ENCODE measurements at regions not wholly inside any gene's neighbourhood (a gene's known extent, or its start where the extent isn't known, plus 50 kb on each side); places are given as distances from the start of the nearest gene placed in this dataset.

- H3K79me1 ChIP-seq (ENCODE audit: low read depth, low read length) = no peaks in the 10 kb centered on the region
- CTCF ChIA-PET (ENCODE audit: partially characterized antibody) = interaction anchor here (0.9 kb wide), 1 partner anchor 8 kb away, joined by 3 read pairs; no protein-coding TSS in a partner anchor
- no peak overlapping the region for H2BK12ac ChIP-seq (ENCODE audit: low read depth, low read length)
- H3K79me2 ChIP-seq (ENCODE audit: control insufficient read depth in 1 of 2, insufficient read depth in 2 of 2, low read length in 2 of 2) = no peaks in the 10 kb centered on the region
- no peak overlapping the region for H4K5ac ChIP-seq (ENCODE audit: insufficient read length, low read depth, low read length)
- no peak overlapping the region for H2BK120ac ChIP-seq (replicated peaks; ENCODE audit: low read depth, low read length)
- H4K91ac ChIP-seq (replicated peaks; ENCODE audit: insufficient read length, low read length) = no peak overlapping the region
- WGBS, 2 experiments (ENCODE audit: extremely low coverage in 1 of 2, insufficient coverage in 1 of 2, insufficient read length in 1 of 2, insufficient replicate concordance in 2 of 2, low coverage in 1 of 2, low lambda C conversion rate in 2 of 2, missing lambda C conversion rate in 1 of 2) = 88% methylated on average over 2 of the region's 2 CpGs; no CpG with 5 or more reads in 1 of the 2 experiments
- no peaks in the 10 kb centered on the region for H4K20me1 ChIP-seq (replicated peaks in 1 of 2; ENCODE audit: control insufficient read depth in 1 of 2, insufficient read depth in 2 of 2, low read length in 2 of 2)
- no peak overlapping the region for H2BK5ac ChIP-seq (ENCODE audit: low read depth, low read length)
- H3K23ac ChIP-seq (ENCODE audit: insufficient read length) = no peak overlapping the region
- H3K36me3 ChIP-seq (ENCODE audit: control insufficient read depth in 2 of 4, insufficient read depth in 4 of 4, low read length in 3 of 4) = no peaks in the 10 kb centered on the region
- H3K27ac ChIP-seq (ENCODE audit: low read depth, low read length) = no peak overlapping the region
- POLR2A ChIA-PET (ENCODE audit: partially characterized antibody) = interaction anchor here (1.1 kb wide), 1 partner anchor 10 kb away, joined by 3 read pairs; no protein-coding TSS in a partner anchor
- no peaks in the 10 kb centered on the region for H3K9me3 ChIP-seq (ENCODE audit: insufficient read depth in 2 of 2, low read depth in 1 of 2, low read length in 1 of 2)
- H2BK20ac ChIP-seq (ENCODE audit: low read length) = no peak overlapping the region
- H4K8ac ChIP-seq (ENCODE audit: extremely low read depth, insufficient read depth, low read length) = no peak overlapping the region
- H2AFZ ChIP-seq (ENCODE audit: low read length) = no peak overlapping the region
- no peak overlapping the region for H3K14ac ChIP-seq (ENCODE audit: insufficient read length)
- H3K23me2 ChIP-seq (ENCODE audit: low read depth, low read length) = no peaks in the 10 kb centered on the region
- FAIRE-seq (no peak), DNase-seq (ENCODE audit: low read depth in 1 of 2, low spot score in 2 of 2) (no peak)
- no peak overlapping the region for H2BK15ac ChIP-seq (ENCODE audit: low read length)
- H3K4me3 ChIP-seq (ENCODE audit: extremely low read depth in 1 of 4, insufficient read depth in 2 of 4, low read depth in 3 of 4, low read length in 4 of 4) = no peak overlapping the region
- H3K4ac ChIP-seq (replicated peaks; ENCODE audit: insufficient read length, low read depth, low read length) = no peak overlapping the region
- H3K27me3 ChIP-seq (replicated peaks in 1 of 4; ENCODE audit: control insufficient read depth in 3 of 4, extremely low read depth in 1 of 4, insufficient read depth in 3 of 4, low read length in 3 of 4) = no peaks in the 10 kb centered on the region
- no peak overlapping the region for H2AK5ac ChIP-seq (ENCODE audit: low read depth, low read length)
- no peaks in the 10 kb centered on the region for H3K4me1 ChIP-seq (replicated peaks in 1 of 4; ENCODE audit: control insufficient read depth in 3 of 4, insufficient read depth in 4 of 4, low read length in 3 of 4)
- H3K18ac ChIP-seq (ENCODE audit: extremely low read depth, low read length) = no peak overlapping the region
- no peak overlapping the region for H3K4me2 ChIP-seq (ENCODE audit: insufficient read depth in 1 of 2, low read depth in 2 of 2, low read length in 2 of 2)
- no peak overlapping the region for H3K56ac ChIP-seq (replicated peaks; ENCODE audit: insufficient read length, low read depth, low read length)
- H3K9ac ChIP-seq (replicated peaks in 1 of 4; ENCODE audit: extremely low read depth in 1 of 4, low read depth in 3 of 4, low read length in 3 of 4) = no peak overlapping the region
- TF ChIP-seq CHD7 (IDR thresholded peaks at IDR 0.05; ENCODE audit: insufficient replicate concordance, low read length) = no peak
These were observed 261.6 kb downstream of the PLK2 start for GRCh38 chr5:58198330-58198729.

Data from H1 (cell line).